Panc1 (cell line): ENCODE measurements at regions not wholly inside any gene's neighbourhood (a gene's known extent, or its start where the extent isn't known, plus 50 kb on each side); places are given as distances from the start of the nearest gene placed in this dataset.

ENCODE experiments used
- ATAC-seq: fragments of 200-7000 bp; cut with Tn5 transposase; 2 replicates; pipeline ENCODE4 v1.9.1; 2020; ENCODE audit warnings: mild to moderate bottlenecking, moderate library complexity
- BruUV-seq: library from RNA; stranded (reverse); fragments of 400-500 nt; replicated peaks from 2 replicates; lab custom pipeline; 2021; lab: Mats Ljungman, UMichigan
- CTCF ChIA-PET: fragments of 300-600 bp; sonication (Branson Sonifier 250); formaldehyde crosslinking; loops from one replicate; lab custom pipeline; 2022; ENCODE audit warnings: antibody characterized with exemption; lab: Charles Lee
- POLR2A ChIA-PET: fragments of 300-600 bp; sonication (Branson Sonifier 250); formaldehyde crosslinking; loops from one replicate; lab custom pipeline; 2022; ENCODE audit warnings: antibody characterized with exemption; lab: Charles Lee
- DNase-seq: peaks from one replicate; pipeline ENCODE4 v3.0.0-alpha.2; 2010; ENCODE audit warnings: low read depth, low spot score
- H3K27ac ChIP-seq: 2 replicates; pipeline ENCODE4 v1.5.1; 2011; ENCODE audit warnings: mild to moderate bottlenecking, low read length, inconsistent platforms
- H3K27me3 ChIP-seq: fragments of 200-500 bp; sonication (Bioruptor generic); 2 replicates; pipeline ENCODE4 v1.6.0; 2014; ENCODE audit warnings: low read length, inconsistent platforms; ENCODE audit not compliant: control insufficient read depth, insufficient read depth
- H3K36me3 ChIP-seq: fragments of 200-500 bp; sonication (Bioruptor generic); 2 replicates; pipeline ENCODE4 v1.5.1; 2014; ENCODE audit warnings: inconsistent platforms, mild to moderate bottlenecking, low read length, moderate library complexity; ENCODE audit not compliant: control insufficient read depth, insufficient read depth
- H3K4me1 ChIP-seq: 2 replicates; pipeline ENCODE4 v1.5.1; 2011; ENCODE audit warnings: inconsistent platforms, mild to moderate bottlenecking, low read length, moderate library complexity; ENCODE audit not compliant: control insufficient read depth, insufficient read depth
- H3K4me3 ChIP-seq, 2 experiments: 2 replicates each; pipeline ENCODE4 v1.5.1; 2011 to 2012; ENCODE audit warnings: low read depth in 2 of 2, low read length in 2 of 2, mild to moderate bottlenecking in 2 of 2, inconsistent platforms in 1 of 2, moderate library complexity in 1 of 2
- H3K9me3 ChIP-seq: fragments of 200-500 bp; sonication (Bioruptor generic); 2 replicates; pipeline ENCODE4 v1.5.1; 2014; ENCODE audit warnings: low read depth, mild to moderate bottlenecking, inconsistent platforms, low read length, moderate library complexity; ENCODE audit not compliant: control insufficient read depth, insufficient read depth
- CTCF ChIP-seq: fragments of 450-650 bp; IDR thresholded peaks from 2 replicates; pipeline ENCODE4 v1.5.1; 2017; ENCODE audit warnings: mild to moderate bottlenecking
- POLR2AphosphoS5 ChIP-seq: IDR thresholded peaks from 2 replicates; pipeline ENCODE4 v1.6.1; 2012; ENCODE audit warnings: mild to moderate bottlenecking, low read depth, low read length, moderate library complexity
- REST ChIP-seq, 2 experiments: IDR thresholded peaks; 2 replicates each; pipeline ENCODE4 v1.6.1; 2011 to 2012; ENCODE audit warnings: low read depth in 2 of 2, control low read depth in 1 of 2, low read length in 1 of 2, mild to moderate bottlenecking in 1 of 2, moderate library complexity in 1 of 2; ENCODE audit not compliant: insufficient read depth in 1 of 2
- SIN3A ChIP-seq: IDR thresholded peaks from 2 replicates; pipeline ENCODE4 v1.6.1; 2012; ENCODE audit warnings: low read depth, mild to moderate bottlenecking, low read length, moderate library complexity, borderline replicate concordance; ENCODE audit not compliant: insufficient read depth
- TCF7L2 ChIP-seq: IDR thresholded peaks from 2 replicates; pipeline ENCODE4 v1.6.1; 2011; ENCODE audit warnings: mild to moderate bottlenecking, low read depth, low read length, inconsistent platforms
- in situ Hi-C: cut with HindIII; loops from 2 replicates; pipeline ENCODE4 v1.10.0; 2016; ENCODE audit warnings: low sequenced_read_pairs, low pct_unique_long_range_greater_than_20kb
- intact Hi-C: fragments of 100-400 bp; cut with micrococcal nuclease; formaldehyde crosslinking; loops from one replicate; pipeline ENCODE4 v1.10.0; 2022; ENCODE audit not compliant: unreplicated experiment

GRCh38 chr12:131466306-131466705, 244.6 kb upstream of the SFSWAP start:
- TF ChIP-seq SIN3A (no peak), REST (IDR thresholded peaks at IDR 0.05; ENCODE audit: insufficient read depth in 1 of 2, low read depth in 2 of 2, low read length in 1 of 2) (no peak), TCF7L2 (no peak), POLR2AphosphoS5 (no peak), CTCF (no peak)
- in situ Hi-C loops, result no loop called here
- DNase-seq, result no peak
- Histone ChIP-seq H3K27ac (no peak overlapping the region), H3K4me1 (no peaks in the 10 kb centered on the region), H3K4me3 (no peak overlapping the region), H3K9me3 (no peaks in the 10 kb centered on the region), H3K27me3 (peaks cover 9% of the 10 kb centered on the region), H3K36me3 (no peaks in the 10 kb centered on the region)
- intact Hi-C loops, result no loop called here
- no TSS peak for BruUV-seq
- CTCF ChIA-PET, result no interaction called here
- POLR2A ChIA-PET, result no interaction called here
- ATAC-seq, result no peak

- ChIA-PET CTCF (no interaction called here), POLR2A (no interaction called here)
- Histone ChIP-seq H3K36me3 (no peaks in the 10 kb centered on the region), H3K4me1 (no peaks in the 10 kb centered on the region), H3K9me3 (no peaks in the 10 kb centered on the region), H3K27ac (no peak overlapping the region), H3K27me3 (peaks cover 9% of the 10 kb centered on the region), H3K4me3 (no peak overlapping the region)
- ATAC-seq, result no peak
- BruUV-seq, result no TSS peak
- no peak for DNase-seq
- TF ChIP-seq POLR2AphosphoS5 (no peak), SIN3A (no peak), REST (IDR thresholded peaks at IDR 0.05; ENCODE audit: insufficient read depth in 1 of 2, low read depth in 2 of 2, low read length in 1 of 2) (no peak), CTCF (no peak), TCF7L2 (no peak)
- in situ Hi-C loops, result no loop called here
- intact Hi-C loops, result no loop called here
Observed at GRCh38 chr12:131466932-131467331, 244.0 kb upstream of the SFSWAP start.
